CD4-positive, alpha-beta T cell treated with Interleukin-17A for 4 hours (primary cell): ENCODE measurements at regions not wholly inside any gene's neighbourhood (a gene's known extent, or its start where the extent isn't known, plus 50 kb on each side); places are given as distances from the start of the nearest gene placed in this dataset.

Source experiments
- DNase-seq: peaks from one replicate; pipeline ENCODE4 v3.0.0-alpha.2; 2020; ENCODE audit warnings: mixed read lengths

GRCh38 chr10:28935061-28935460 is 257.7 kb downstream of the BAMBI start:
- DNase-seq: no peak

DNA sequence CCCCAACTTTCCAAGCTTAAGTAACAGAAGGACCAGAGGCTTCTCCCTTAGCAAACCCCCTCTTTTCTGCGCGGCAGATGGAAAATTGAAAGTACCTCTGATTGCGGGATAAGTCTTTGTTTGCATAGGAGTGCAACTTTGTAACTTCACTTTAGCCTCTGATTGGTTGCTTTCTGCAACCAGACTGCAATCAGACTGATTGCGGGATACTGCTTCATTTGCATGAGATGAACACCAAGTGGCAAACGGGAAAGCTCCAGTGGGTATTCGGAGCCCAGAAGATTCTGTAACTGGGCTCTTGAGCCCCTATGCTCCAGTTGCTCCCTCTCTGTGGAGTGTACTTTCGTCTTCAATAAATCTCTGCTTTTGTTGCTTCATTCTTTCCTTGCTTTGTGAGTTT is 260.6 kb downstream of the BAMBI start:
- DNase-seq: no peak

GRCh38 chr10:28938745-28939144 is 261.4 kb downstream of the BAMBI start:
- DNase-seq: no peak

DNA sequence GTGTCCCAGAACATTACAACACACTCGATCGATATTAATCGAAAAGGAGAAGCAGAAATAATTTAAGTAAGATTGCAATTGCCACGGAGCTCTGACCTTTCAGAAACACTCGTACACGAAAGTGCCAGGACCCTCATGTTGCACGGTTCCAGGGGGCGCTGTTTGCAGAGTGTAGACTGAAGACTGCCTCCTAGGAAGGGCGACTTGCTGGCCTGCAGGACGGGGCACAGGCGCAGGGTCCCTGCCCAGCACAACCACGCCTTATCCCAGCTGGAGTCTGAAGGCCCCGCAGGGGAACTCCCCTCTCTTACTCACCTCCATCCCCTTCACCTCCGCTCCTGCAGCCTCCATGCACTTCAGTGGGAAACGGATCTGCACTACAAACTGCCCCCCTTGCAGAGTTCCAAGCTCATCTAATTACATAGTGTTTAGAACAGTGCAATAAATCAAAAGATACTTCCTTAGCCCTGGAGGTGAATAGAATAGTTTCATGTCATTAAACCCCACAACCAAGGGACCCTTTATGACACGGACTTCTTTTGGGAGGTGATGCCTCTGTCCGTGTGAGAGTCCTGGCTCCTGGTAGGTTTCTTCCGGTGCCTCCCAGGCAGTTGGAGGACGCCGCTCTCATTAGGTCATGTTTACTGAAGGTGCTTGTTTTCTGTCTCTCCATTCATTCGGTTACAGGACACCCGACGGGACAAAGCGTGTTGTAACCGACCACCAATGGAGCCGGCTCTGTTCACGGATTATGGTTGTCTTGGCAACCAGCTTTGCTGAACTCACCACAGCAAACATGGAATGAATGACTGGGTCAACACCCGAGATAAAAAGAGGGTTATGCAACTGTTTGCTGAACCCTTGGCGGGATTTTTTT is 262.2 kb downstream of the BAMBI start:
- no peak for DNase-seq

DNA sequence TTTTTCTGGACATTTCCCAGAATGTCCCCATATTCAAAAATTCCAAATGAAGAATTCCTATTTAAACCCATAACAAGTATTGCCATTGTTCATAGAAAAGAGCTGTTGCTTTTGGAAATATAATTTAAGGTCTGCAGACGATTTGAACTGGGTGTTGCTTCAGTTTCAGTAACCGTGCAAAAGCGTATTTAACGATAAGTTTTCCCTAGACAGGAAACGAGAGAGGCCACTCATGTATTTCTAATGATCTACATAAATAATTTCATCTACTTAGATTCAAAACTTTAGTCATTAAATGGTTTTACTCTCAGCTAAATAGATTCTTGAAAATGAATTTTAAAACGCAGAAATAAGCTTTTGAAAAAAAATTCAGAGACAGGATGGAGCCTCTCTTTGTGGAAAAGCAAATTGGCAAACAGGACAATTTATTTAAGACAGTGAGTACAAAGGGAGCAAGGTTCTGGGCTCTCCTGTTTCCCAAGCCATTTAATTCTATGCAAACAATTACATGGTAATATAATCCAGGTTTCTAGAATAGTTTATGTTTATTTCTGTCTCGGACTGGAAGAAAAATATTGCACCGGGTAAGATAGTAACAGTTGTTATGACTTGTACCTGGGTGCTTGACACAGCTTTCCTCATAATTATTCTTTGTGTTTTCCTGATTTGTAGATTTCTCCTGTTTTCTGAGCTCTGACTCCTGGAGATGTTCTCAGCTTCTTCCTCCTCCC is 263.0 kb downstream of the BAMBI start:
- no peak for DNase-seq

DNA sequence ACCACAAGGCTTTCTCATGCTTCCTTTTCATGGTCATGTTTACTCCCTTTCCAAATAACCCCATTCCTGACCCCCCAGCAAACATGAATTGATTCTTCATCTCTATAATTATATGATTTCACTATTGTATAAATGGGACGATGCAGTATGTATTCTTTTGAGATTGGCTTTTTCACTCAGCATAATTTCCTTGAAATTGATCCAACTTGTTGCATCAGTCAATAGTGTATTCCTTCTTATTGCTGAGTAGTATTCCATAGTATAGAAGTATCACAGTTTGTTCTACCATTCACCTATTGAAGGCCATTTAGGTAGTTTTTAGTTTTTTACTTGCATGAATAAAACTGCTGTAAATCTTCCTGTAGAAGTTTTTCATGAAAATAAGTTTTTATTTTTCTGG is 264.7 kb downstream of the BAMBI start:
- no peak for DNase-seq

DNA sequence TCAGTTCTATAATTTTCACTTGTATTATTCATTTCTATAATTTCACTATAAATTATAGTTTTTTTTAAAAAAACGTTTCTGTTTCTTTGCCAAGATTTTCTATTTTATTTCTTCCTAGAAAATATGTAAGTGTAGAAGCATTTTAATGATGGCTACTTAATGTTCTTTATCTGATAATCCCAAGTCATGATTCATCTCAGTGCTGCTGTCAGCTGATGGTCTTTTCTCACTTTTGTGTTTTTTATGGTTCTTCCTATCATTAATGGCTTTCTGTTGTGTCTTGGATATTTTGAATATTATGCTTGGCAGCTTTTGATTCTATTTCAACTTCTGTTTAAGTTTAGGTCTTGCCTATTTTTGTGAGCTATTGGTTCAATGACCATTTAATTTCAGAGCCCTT is 268.6 kb downstream of the BAMBI start:
- no peak for DNase-seq

GRCh38 chr10:28946479-28946878 is 269.2 kb downstream of the BAMBI start:
- no peak for DNase-seq

GRCh38 chr10:28947171-28947570 is 269.9 kb downstream of the BAMBI start:
- DNase-seq: no peak

GRCh38 chr10:28948046-28948445 is 270.7 kb downstream of the BAMBI start:
- DNase-seq: no peak

- no peak for DNase-seq
Measured at GRCh38 chr10:28949005-28950004, 272.0 kb downstream of the BAMBI start.

DNA sequence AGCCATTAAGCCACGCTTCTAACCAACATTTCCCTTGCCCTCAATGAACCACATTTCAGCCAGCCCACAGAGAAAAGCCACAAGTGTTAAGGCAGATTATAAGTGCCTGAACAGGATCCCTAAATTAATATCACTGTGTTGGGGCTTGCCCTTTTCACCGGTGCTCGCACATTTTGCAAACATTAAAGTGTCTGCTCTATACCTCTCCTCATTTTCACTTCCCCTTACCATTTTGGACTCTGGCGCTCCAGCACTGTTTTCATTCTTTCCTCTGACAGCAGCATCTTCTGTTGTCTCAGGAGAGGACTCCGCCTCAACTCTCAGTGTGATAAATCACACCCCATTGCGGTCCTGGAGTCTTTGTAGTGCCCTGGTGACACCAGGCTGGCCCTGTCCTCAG is 274.2 kb downstream of the BAMBI start:
- DNase-seq: no peak

DNA sequence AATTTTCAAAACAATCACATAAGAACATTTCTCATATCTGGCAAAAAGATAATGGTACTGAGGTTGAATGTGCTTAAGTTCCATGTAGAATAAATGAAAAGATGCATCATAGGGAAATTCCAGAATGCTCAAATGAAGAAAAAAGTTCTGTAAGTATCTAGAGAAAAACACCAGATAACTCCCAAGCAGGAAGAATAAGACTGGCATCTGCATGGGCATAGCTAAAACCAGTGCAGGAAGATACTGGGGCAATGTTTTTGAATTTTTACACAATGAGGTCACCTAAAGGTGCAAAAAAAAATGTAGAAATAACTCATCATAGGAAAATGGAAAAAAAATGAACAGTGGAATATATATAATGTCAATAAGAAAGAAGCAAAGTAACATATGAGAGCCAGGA is 275.2 kb downstream of the BAMBI start:
- no peak for DNase-seq

DNA sequence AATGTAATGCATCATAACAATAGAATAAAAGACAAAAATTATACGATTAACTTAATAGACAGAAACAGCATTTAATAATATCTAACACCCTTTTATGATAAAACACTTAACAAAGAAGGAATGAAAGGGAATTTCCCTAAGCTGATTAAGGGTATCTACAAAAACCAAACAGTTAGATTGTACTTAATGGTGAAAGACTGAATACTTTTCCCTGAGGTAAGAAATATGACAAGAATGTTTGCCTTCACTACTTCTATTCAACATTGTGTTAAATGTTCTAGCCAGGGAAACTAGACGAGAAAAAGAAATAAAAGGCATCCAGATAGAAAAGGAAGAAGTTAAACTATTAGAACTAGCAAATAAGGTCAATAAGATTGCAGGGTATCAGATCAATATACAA is 276.9 kb downstream of the BAMBI start:
- DNase-seq: no peak

- no peak for DNase-seq
Measured at GRCh38 chr10:28958468-28958867, 281.1 kb downstream of the BAMBI start.

GRCh38 chr10:28959850-28960501 is 282.7 kb downstream of the BAMBI start:
- no peak for DNase-seq

DNA sequence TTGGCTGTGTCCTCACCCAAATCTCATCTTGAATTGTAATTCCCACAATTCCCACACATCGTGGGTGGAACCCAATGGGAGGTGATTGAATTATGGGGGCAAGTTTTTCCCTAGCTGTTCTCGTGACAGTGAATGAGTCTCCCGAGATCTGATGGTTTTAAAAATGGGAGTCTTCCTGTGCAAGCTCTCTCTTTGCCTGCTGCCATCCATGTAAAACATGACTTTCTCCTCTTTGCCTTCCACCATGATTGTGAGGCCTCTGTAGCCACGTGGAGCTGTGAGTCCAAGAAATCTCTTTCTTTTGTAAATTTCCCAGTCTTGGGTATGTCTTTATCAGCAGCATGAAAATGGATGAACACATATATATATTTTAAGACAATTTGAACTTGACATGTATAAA is 285.4 kb downstream of the BAMBI start:
- DNase-seq: no peak

DNA sequence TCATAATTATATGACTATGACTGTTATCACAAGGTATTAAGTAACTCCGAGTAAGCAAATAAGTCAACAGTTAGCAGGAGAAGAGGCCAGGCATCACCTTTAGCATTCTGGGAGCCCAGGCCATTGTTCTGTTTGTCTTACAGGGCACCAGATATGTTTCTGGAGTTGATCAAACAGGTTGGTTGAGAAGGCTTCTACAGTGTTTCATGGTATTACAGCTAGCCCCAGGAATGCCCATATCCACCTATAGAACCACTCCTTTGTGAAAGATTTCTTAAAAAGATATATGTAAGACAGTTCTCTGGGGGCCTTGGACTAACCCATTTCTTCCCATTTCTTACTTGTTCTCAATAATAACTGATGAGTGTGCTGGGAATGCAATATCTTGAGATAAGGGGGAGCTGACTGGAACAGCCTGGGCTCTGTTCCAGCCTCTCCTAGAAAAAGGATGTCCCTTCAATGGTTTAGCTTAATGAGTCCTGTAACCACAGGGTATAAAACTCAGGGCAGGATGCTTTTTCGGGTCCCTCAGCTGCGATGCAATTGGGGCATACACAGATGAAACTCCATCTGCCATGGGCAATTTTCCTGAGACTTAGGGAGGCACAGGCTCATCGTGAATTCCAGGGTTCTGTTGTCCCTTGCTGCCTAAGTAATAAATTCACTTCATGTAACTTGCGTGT is 286.4 kb downstream of the BAMBI start:
- no peak for DNase-seq

- no peak for DNase-seq
Measured at GRCh38 chr10:28965937-28966336, 288.6 kb downstream of the BAMBI start.

GRCh38 chr10:28967031-28967430 is 289.7 kb downstream of the BAMBI start:
- DNase-seq: no peak

- no peak for DNase-seq
Measured at GRCh38 chr10:28969413-28969812, 292.1 kb downstream of the BAMBI start.

- DNase-seq: no peak
Measured at GRCh38 chr10:28970231-28970630, 292.9 kb downstream of the BAMBI start.
